Spinal cord (tissue), 9 donors: ENCODE measurements at regions not wholly inside any gene's neighbourhood (a gene's known extent, or its start where the extent isn't known, plus 50 kb on each side); places are given as distances from the start of the nearest gene placed in this dataset.
"Not testable (repeated sequence)": the region's sequence is repeated elsewhere in the genome, so short reads cannot be mapped to it uniquely, and the experiment has no call there.

ENCODE experiments used
- DNase-seq, 6 donors: peaks; one replicate each; pipeline versions ENCODE4 v3.0.0 to v3.0.0-alpha.2; 2013 to 2015; ENCODE audit warnings: low spot score in 6 of 6, low read depth in 4 of 6
- H3K27ac ChIP-seq: one replicate; pipeline ENCODE4 v1.5.1; 2013; ENCODE audit warnings: low read depth, low read length, control low read depth
- H3K27me3 ChIP-seq: one replicate; pipeline ENCODE4 v1.6.1; 2013; ENCODE audit warnings: low read length; ENCODE audit not compliant: control insufficient read depth, insufficient read depth
- H3K36me3 ChIP-seq: one replicate; pipeline ENCODE4 v1.6.1; 2013; ENCODE audit warnings: low read length; ENCODE audit not compliant: control insufficient read depth, insufficient read depth
- H3K4me1 ChIP-seq: one replicate; pipeline ENCODE4 v1.6.1; 2013; ENCODE audit warnings: low read length; ENCODE audit not compliant: control insufficient read depth, insufficient read depth
- H3K4me3 ChIP-seq: one replicate; pipeline ENCODE4 v1.5.1; 2013; ENCODE audit warnings: low read depth, low read length, control low read depth
- H3K9me3 ChIP-seq: one replicate; pipeline ENCODE4 v1.6.1; 2013; ENCODE audit warnings: low read length; ENCODE audit not compliant: control insufficient read depth, insufficient read depth
- WGBS: methylation state at CpG from one replicate; pipeline ENCODE4 v1.1.5; 2013; ENCODE audit warnings: missing lambda C conversion rate; ENCODE audit not compliant: insufficient coverage; 5-methylcytosine and 5-hydroxymethylcytosine counted together
- donor health status: healthy.

- no peak overlapping the region for H3K27ac ChIP-seq
- H3K27me3 ChIP-seq, result no peaks in the 10 kb centered on the region
- no peaks in the 10 kb centered on the region for H3K9me3 ChIP-seq
- no peak overlapping the region for H3K4me3 ChIP-seq
- no peaks in the 10 kb centered on the region for H3K36me3 ChIP-seq
- no CpG with 5 or more reads among the region's 2 CpGs for WGBS
- DNase-seq, result no peak
- no peaks in the 10 kb centered on the region for H3K4me1 ChIP-seq
These were observed 780.0 kb downstream of the BCKDHB start for GRCh38 chr6:80886475-80886874.

GRCh38 chr6:80872951-80873308, 766.5 kb downstream of the BCKDHB start:
- H3K4me3 ChIP-seq, result no peak overlapping the region
- no CpG with 5 or more reads among the region's 1 CpG for WGBS
- no peak for DNase-seq

GRCh38 chr6:80872199-80872950, 765.9 kb downstream of the BCKDHB start:
- H3K4me1 ChIP-seq, result no peaks in the 10 kb centered on the region

More at GRCh38 chr6:80872951-80873308, 766.5 kb downstream of the BCKDHB start:
- H3K4me1 ChIP-seq, result no peaks in the 10 kb centered on the region
- H3K27me3 ChIP-seq, result no peaks in the 10 kb centered on the region
- H3K9me3 ChIP-seq, result no peaks in the 10 kb centered on the region
- no peak overlapping the region for H3K27ac ChIP-seq
- H3K36me3 ChIP-seq, result no peaks in the 10 kb centered on the region

GRCh38 chr6:80862756-80863155, 756.3 kb downstream of the BCKDHB start:
- Histone ChIP-seq H3K9me3 (no peaks in the 10 kb centered on the region), H3K27me3 (no peaks in the 10 kb centered on the region), H3K27ac (no peak overlapping the region), H3K36me3 (no peaks in the 10 kb centered on the region), H3K4me1 (no peaks in the 10 kb centered on the region), H3K4me3 (no peak overlapping the region)
- no CpG with 5 or more reads among the region's 4 CpGs for WGBS
- peak in 1 of 6 donors; percentile 53 for DNase-seq

More at GRCh38 chr6:80872199-80872950, 765.9 kb downstream of the BCKDHB start:
- 76% methylated on average over 3 of the region's 3 CpGs for WGBS
- peak in 4 of 6 donors; percentile 2 to 77 (median 20) for DNase-seq
- Histone ChIP-seq H3K4me3 (no peak overlapping the region), H3K27me3 (no peaks in the 10 kb centered on the region), H3K9me3 (no peaks in the 10 kb centered on the region), H3K36me3 (no peaks in the 10 kb centered on the region), H3K27ac (no peak overlapping the region)

GRCh38 chr6:80860107-80860506, 753.6 kb downstream of the BCKDHB start:
- no peaks in the 10 kb centered on the region for H3K27me3 ChIP-seq
- no peak overlapping the region for H3K27ac ChIP-seq
- WGBS, result 100% methylated on average over 1 of the region's 2 CpGs
- no peaks in the 10 kb centered on the region for H3K36me3 ChIP-seq
- H3K4me3 ChIP-seq, result no peak overlapping the region
- H3K4me1 ChIP-seq, result no peaks in the 10 kb centered on the region
- no peaks in the 10 kb centered on the region for H3K9me3 ChIP-seq
- no peak for DNase-seq

- WGBS, result 94% methylated on average over 10 of the region's 12 CpGs
- H3K4me1 ChIP-seq, H3K36me3 ChIP-seq, H3K4me3 ChIP-seq, H3K27me3 ChIP-seq, H3K27ac ChIP-seq, DNase-seq, H3K9me3 ChIP-seq: not testable (repeated sequence)
These were observed 741.5 kb downstream of the BCKDHB start for GRCh38 chr6:80847973-80848372.

- no peaks in the 10 kb centered on the region for H3K9me3 ChIP-seq
- WGBS, result no CpG with 5 or more reads among the region's 3 CpGs
- H3K27ac ChIP-seq, result no peak overlapping the region
- DNase-seq, result no peak
- H3K4me1 ChIP-seq, result no peaks in the 10 kb centered on the region
- no peaks in the 10 kb centered on the region for H3K27me3 ChIP-seq
- no peaks in the 10 kb centered on the region for H3K36me3 ChIP-seq
- H3K4me3 ChIP-seq, result no peak overlapping the region
These were observed 725.9 kb downstream of the BCKDHB start for GRCh38 chr6:80832337-80832736.

- no peak for DNase-seq
- Histone ChIP-seq H3K4me1 (no peaks in the 10 kb centered on the region), H3K27ac (no peak overlapping the region), H3K36me3 (no peaks in the 10 kb centered on the region), H3K9me3 (no peaks in the 10 kb centered on the region), H3K4me3 (no peak overlapping the region), H3K27me3 (no peaks in the 10 kb centered on the region)
- WGBS, result 100% methylated on average over 1 of the region's 2 CpGs
These were observed 686.9 kb downstream of the BCKDHB start for GRCh38 chr6:80793411-80793810.

- no peaks in the 10 kb centered on the region for H3K9me3 ChIP-seq
- no peaks in the 10 kb centered on the region for H3K4me1 ChIP-seq
- H3K27ac ChIP-seq, result no peak overlapping the region
- H3K27me3 ChIP-seq, result no peaks in the 10 kb centered on the region
- H3K4me3 ChIP-seq, result no peak overlapping the region
- H3K36me3 ChIP-seq, result no peaks in the 10 kb centered on the region
- no peak for DNase-seq
These were observed 685.7 kb downstream of the BCKDHB start for GRCh38 chr6:80792151-80792550.

- Histone ChIP-seq H3K9me3 (no peaks in the 10 kb centered on the region), H3K27me3 (no peaks in the 10 kb centered on the region), H3K4me1 (no peaks in the 10 kb centered on the region), H3K27ac (no peak overlapping the region), H3K4me3 (no peak overlapping the region), H3K36me3 (no peaks in the 10 kb centered on the region)
- no peak for DNase-seq
- WGBS, result no CpG with 5 or more reads among the region's 1 CpG
These were observed 683.6 kb downstream of the BCKDHB start for GRCh38 chr6:80789912-80790570.
